Fibroblast of lung (primary cell): ENCODE measurements at regions not wholly inside any gene's neighbourhood (a gene's known extent, or its start where the extent isn't known, plus 50 kb on each side); places are given as distances from the start of the nearest gene placed in this dataset.

Experiments
- CTCF ChIP-seq, 2 donors: IDR thresholded peaks in 1 of 2; conservative IDR thresholded peaks in 1 of 2; 1 replicate in 1 of 2; 2 replicates in 1 of 2; pipeline ENCODE4 v1.5.1; 2011 to 2012; ENCODE audit warnings: low read length in 2 of 2, control low read depth in 1 of 2, inconsistent platforms in 1 of 2, low read depth in 1 of 2, mild to moderate bottlenecking in 1 of 2
- EZH2 ChIP-seq: IDR thresholded peaks from 2 replicates; pipeline ENCODE4 v1.5.1; 2012; ENCODE audit warnings: low read length, control low read depth, mild to moderate bottlenecking; ENCODE audit errors: missing control alignments

DNA sequence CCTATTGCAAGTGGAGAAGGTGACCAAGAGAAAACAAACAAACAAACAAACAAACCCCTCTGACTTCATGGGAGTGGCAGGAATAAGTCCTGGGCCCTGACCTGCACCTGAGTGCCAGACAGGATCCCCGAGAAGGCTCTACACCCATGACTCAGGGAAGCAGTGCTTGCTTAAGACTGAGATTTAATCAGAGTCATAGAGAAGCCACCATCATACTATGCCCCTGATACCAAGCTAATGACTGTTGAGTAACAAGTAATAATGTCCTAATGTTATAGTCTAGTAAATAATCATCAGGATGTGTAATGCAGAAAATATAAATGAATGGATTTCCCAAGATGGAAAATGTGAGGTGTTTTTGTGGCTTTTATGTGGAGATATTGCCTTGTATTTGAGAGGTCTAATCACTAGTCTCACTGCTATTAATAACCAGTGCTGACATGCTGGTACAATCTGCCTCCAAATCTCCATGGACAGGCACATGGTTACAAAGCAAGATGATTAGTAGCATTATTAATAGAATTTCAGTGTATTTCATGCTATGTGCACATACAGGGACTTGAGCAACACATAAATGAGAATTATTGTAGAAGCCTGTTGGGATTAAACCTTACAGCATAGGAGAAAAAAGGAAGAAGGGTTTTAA, 1290.9 kb downstream of the MRPL39 start:
- TF ChIP-seq CTCF (conservative IDR thresholded peaks at IDR 0.05 in 1 of 2, IDR thresholded peaks at IDR 0.05 in 1 of 2; ENCODE audit: low read depth in 1 of 2, low read length in 2 of 2) (no peak), EZH2 (no peak)
